ENCODE measurements at regions not wholly inside any gene's neighbourhood (a gene's known extent, or its start where the extent isn't known, plus 50 kb on each side); places are given as distances from the start of the nearest gene placed in this dataset.

- intact Hi-C loops (cut with DNase I) = no loop called here
- Histone ChIP-seq H3K27ac (no peak overlapping the region), H3K36me3 (replicated peaks in 1 of 2; ENCODE audit: insufficient read depth in 1 of 2, low read depth in 2 of 2) (no peaks in the 10 kb centered on the region), H3K4me1 (no peaks in the 10 kb centered on the region), H3K9me3 (peaks cover 0 to 7% (median 0%) of the 10 kb centered on the region in 3 donors), H3K27me3 (no peaks in the 10 kb centered on the region), H3K4me3 (no peak overlapping the region)
- WGBS, 2 donors = 65 to 71% methylated on average over 15 of the region's 15 CpGs
- DNase-seq (peak in 1 of 4 donors; percentile 0), ATAC-seq (no peak)
- TF ChIP-seq CTCF (IDR thresholded peaks at IDR 0.05) = no peak
- TF ChIP-seq POLR2A (IDR thresholded peaks at IDR 0.05) = no peak
Measured at GRCh38 chr2:239773228-239774141, 251.7 kb downstream of the NDUFA10 start.

GRCh38 chr2:239772721-239773120 is 252.4 kb downstream of the NDUFA10 start:
- ATAC-seq (no peak), DNase-seq (peak in 1 of 4 donors; percentile 1)
- TF ChIP-seq CTCF (IDR thresholded peaks at IDR 0.05) (no peak), POLR2A (IDR thresholded peaks at IDR 0.05) (no peak)
- no peak overlapping the region for H3K4me3 ChIP-seq
- peaks cover 0 to 7% (median 0%) of the 10 kb centered on the region in 3 donors for H3K9me3 ChIP-seq
- no peak overlapping the region for H3K27ac ChIP-seq
- H3K27me3 ChIP-seq = no peaks in the 10 kb centered on the region
- 82 to 86% methylated on average over 5 of the region's 5 CpGs for WGBS, 2 donors
- H3K4me1 ChIP-seq = no peaks in the 10 kb centered on the region
- intact Hi-C loops (cut with DNase I) = no loop called here
- no peaks in the 10 kb centered on the region for H3K36me3 ChIP-seq (replicated peaks in 1 of 2; ENCODE audit: insufficient read depth in 1 of 2, low read depth in 2 of 2)

GRCh38 chr2:239770246-239770639 is 254.9 kb downstream of the NDUFA10 start:
- 35 to 39% methylated on average over 6 to 7 of the region's 7 CpGs for WGBS, 2 donors
- intact Hi-C loops (cut with DNase I) = no loop called here

GRCh38 chr2:239769554-239770245 is 255.4 kb downstream of the NDUFA10 start:
- no peak for DNase-seq
- Histone ChIP-seq H3K4me3 (no peak overlapping the region), H3K27me3 (no peaks in the 10 kb centered on the region)

More at GRCh38 chr2:239770246-239770639, 254.9 kb downstream of the NDUFA10 start:
- DNase-seq (no peak), ATAC-seq (no peak)
- no peaks in the 10 kb centered on the region for H3K4me1 ChIP-seq
- no peak overlapping the region for H3K27ac ChIP-seq
- TF ChIP-seq CTCF (IDR thresholded peaks at IDR 0.05) (no peak), POLR2A (IDR thresholded peaks at IDR 0.05) (no peak)
- H3K27me3 ChIP-seq = no peaks in the 10 kb centered on the region
- H3K9me3 ChIP-seq = peaks cover 0 to 7% (median 0%) of the 10 kb centered on the region in 3 donors
- H3K36me3 ChIP-seq (replicated peaks in 1 of 2; ENCODE audit: insufficient read depth in 1 of 2, low read depth in 2 of 2) = no peaks in the 10 kb centered on the region
- H3K4me3 ChIP-seq = no peak overlapping the region

More at GRCh38 chr2:239769554-239770245, 255.4 kb downstream of the NDUFA10 start:
- TF ChIP-seq CTCF (IDR thresholded peaks at IDR 0.05) = no peak
- no peak for TF ChIP-seq POLR2A (IDR thresholded peaks at IDR 0.05)
- 61 to 71% methylated on average over 7 to 18 of the region's 18 CpGs for WGBS, 2 donors
- H3K4me1 ChIP-seq = no peaks in the 10 kb centered on the region
- no peak overlapping the region for H3K27ac ChIP-seq
- H3K9me3 ChIP-seq = peaks cover 0 to 7% (median 0%) of the 10 kb centered on the region in 3 donors
- intact Hi-C loops (cut with DNase I) = no loop called here
- ATAC-seq = no peak
- no peaks in the 10 kb centered on the region for H3K36me3 ChIP-seq (replicated peaks in 1 of 2; ENCODE audit: insufficient read depth in 1 of 2, low read depth in 2 of 2)
